ENCODE measurements at regions not wholly inside any gene's neighbourhood (a gene's known extent, or its start where the extent isn't known, plus 50 kb on each side); places are given as distances from the start of the nearest gene placed in this dataset.
A peak's percentile ranks its signal among the peaks of the same experiment; 100 is the strongest.
"Not testable (repeated sequence)": the region's sequence is repeated elsewhere in the genome, so short reads cannot be mapped to it uniquely, and the experiment has no call there.

DNA sequence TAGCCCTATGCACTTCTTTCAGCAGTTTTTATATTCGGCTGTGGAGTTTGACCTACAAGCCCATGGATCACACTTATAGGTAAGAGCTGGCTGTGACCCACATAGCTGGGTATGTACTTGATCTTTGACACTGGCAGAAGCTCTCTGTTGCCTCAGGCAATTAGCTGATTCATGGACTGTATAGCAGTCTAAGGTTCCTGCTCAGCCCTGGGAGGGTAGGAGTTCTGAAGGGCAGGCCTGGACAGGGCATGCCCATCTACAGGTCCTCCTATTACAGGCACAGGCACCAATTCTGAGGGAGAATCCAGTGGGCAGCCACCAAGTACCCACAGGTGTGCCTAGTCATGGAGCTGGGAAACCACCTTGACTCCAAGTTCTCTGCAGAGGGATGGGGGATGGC is 301.8 kb upstream of the GALNT5 start:
- DNase-seq, result no peak

DNA sequence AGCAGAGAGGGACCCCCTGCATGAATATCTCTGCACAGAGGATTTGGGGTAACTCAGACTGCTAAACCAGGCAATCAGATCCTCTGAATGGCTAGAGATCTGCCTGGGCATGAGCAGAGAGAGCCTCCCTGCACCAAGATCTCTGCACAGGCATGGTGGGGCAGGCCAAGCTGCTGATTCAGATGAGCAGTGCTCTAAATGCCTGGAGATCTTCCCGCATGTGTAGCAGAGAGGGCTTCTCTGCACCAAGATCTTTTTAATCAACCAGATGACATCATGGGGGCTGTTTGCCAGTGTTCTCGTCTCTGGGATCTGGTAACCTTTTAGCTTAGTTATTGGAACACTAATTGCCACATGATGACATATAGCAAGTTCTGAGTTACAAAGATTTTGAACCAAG is 301.3 kb upstream of the GALNT5 start:
- DNase-seq, result no peak

DNA sequence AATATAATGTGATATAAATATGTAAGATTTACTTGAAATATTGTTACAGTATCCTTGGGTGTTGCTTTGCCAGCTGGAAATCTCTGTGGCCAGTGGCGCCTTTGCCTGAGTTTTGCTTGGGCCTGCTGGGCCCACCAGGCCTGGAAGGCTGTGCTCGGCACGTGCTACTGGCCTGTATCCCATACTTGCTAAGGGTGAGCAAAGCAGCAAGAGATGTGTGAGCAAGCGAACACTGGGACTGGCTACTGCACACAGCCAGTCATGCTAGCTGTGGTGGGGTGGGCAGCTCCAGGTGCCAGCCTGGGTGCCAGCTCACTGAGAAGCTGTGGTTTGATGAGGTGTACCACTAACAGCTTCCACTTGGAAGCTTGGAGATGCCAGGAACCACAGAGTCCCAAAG is 299.1 kb upstream of the GALNT5 start:
- DNase-seq, result no peak

GRCh38 chr2:156959481-156959880 is 298.0 kb upstream of the GALNT5 start:
- no peak for DNase-seq

GRCh38 chr2:156982615-156983014 is 274.9 kb upstream of the GALNT5 start:
- no peak for DNase-seq

- DNase-seq, result no peak
Observed at GRCh38 chr2:156986339-156986988, 271.0 kb upstream of the GALNT5 start.

- DNase-seq, result no peak
Observed at GRCh38 chr2:156999661-157000060, 257.8 kb upstream of the GALNT5 start.

DNA sequence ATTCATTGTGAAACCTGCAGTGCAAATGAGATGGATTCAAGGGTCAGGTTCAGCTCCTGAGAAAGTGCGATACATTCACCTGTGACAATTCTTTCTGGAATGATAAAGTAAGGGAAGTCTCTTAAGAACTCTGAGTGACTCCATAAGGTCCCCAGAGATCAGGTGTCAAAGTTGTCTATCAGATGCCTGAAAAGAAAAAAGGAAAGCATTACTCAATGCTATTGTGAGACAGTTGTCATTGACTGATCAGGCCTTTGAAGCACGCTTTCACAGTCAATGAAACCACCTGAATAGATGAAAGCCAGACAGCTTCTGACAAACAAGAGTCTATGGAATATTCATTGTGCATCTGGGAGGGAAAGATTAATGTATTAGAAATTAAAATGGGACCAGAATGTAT is 252.7 kb upstream of the GALNT5 start:
- DNase-seq, result no peak

DNA sequence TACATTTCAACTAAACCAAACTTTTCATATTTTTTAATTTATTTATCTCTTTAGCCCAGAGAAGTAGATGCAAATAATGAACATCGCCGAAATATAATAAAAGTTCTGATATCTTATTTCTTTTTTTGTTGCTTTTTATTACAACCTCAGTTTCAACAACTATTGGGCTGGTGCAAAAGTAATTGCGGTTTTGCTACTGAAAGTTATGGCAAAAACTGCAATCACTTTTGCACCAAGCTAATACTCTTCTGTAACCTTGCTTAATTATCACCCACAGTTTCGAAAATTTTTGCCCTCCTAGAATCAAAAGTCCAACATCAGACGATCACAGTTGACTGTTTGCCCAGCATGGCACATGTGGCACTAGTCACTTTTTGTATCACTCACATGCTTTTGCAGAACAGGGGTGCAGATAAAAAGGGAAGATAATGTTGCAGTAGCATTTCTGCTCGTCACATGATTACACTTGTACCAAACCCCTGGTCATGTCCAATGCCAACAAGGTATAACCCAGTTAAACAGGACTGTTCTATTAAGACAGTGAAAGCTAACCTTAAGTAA is 242.4 kb upstream of the GALNT5 start:
- no peak for DNase-seq

DNA sequence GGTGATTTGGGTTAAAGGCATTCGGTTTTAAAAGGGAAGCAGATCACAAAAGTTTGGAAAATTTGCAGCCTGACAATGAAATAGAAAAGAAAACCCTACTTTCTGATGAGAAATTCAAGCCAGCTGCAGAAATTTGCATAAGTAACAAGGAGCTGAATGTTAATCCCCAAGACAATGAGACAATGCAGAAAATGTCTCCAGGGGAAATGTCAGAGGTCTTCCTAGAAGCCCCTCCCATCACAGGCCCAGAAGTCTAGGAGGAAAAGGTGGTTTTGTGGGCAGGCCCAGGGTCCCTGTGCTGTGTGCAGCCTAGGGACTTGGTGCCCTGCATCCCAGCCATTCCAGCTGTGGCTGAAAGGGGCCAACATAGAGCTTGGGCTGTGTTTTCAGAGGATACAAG is 234.2 kb upstream of the GALNT5 start:
- DNase-seq, result not testable (repeated sequence)

DNA sequence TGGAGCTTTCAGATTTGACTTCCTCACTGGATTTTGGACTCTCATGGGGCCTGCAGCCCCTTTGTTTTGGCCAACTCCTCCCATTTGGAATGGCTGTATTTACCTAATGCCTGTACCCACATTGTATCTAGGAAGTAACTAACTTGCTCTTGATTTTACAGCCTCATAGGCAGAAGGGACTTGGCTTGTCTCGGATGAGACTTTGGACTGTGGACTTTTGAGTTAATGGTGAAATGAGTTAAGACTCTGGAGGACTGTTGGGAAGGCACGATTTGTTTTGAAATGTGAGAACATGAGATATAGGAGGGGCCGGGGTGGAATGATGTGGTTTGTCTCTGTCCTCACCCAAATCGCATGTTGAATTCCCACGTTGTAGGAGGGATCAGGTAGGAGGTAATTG is 233.4 kb upstream of the GALNT5 start:
- DNase-seq, result no peak

GRCh38 chr2:157032017-157032416 is 225.5 kb upstream of the GALNT5 start:
- no peak for DNase-seq

DNA sequence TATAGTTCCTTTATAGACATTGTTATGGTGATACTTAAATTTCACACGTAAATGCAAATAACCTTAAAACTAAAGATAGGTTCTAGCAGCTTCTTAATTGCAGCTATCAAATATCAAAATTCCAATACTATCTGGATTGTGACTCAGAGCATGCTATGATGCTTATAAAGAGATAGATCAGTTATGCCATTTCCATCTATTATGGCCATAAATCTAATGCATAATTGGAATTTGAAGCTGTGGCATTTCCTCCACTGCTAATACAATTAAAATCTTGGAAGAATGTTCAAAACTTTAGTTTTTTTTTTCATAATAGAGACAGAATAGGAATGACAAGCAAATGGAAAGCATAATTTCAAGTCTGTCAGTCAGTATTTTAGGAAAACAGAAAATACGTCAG is 220.8 kb upstream of the GALNT5 start:
- no peak for DNase-seq

DNA sequence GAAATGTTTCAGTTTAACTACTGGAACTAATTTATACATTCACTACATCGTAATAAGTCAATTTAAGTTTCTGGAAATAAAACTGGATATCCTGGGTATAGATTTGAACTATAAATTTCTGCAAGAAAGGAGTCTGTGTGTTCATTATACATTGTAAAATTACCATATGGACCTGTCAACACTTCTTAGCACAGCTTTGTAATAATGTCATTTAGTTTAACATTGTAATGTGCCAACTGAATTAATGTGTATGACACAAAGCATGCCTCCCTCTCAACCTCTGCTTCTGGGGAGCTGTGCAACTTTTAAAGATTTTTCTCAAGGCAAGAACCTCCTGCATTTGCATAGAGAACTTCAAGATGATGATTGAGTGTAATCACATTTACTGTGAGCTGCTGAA is 213.7 kb upstream of the GALNT5 start:
- DNase-seq, result no peak

DNA sequence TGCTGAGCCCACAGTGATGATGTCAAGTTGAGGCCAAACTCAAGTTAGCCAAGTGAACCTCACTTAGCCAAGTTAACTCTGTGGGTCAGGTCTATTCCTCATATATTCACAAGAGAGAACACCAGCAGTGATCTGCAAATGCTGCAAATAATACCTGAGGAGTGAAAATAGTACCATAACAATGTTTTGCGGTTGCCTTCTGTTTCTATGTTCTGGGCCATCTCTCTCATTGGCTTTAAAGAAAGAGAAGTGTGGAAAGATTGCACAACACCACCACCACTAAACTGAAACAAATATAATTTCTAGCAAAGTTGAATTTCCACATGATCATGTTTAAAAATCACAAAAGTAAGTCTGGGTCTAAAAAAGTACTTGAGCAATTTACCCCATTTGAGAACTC is 211.1 kb upstream of the GALNT5 start:
- no peak for DNase-seq

- DNase-seq, result no peak
Observed at GRCh38 chr2:157052685-157053224, 204.8 kb upstream of the GALNT5 start.

GRCh38 chr2:157053876-157054275 is 203.6 kb upstream of the GALNT5 start:
- DNase-seq, result no peak

DNA sequence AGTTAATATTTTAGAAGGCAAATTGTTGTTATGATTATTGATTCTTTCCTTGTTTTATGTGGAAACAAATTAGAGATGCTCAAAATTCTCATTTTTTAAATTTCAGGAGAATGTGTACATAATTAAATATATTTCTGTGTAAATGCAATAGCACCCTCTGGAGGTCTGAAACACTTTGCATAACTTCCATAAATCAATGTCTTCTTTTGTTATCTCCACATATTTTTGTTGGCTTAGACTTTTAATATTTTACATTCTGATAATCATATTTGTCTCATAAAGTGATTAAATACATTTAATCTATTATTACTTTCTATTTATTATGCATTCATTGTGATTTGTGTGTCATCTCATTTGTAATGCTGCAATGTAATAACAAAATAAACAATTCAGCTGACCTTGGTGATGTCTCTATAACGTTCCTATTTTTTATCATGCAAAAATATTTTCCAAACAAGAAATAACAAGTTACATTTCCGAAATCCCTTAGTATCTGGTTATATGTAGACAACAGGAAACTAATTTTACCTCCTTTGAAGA is 201.8 kb upstream of the GALNT5 start:
- peak; percentile 11 for DNase-seq

DNA sequence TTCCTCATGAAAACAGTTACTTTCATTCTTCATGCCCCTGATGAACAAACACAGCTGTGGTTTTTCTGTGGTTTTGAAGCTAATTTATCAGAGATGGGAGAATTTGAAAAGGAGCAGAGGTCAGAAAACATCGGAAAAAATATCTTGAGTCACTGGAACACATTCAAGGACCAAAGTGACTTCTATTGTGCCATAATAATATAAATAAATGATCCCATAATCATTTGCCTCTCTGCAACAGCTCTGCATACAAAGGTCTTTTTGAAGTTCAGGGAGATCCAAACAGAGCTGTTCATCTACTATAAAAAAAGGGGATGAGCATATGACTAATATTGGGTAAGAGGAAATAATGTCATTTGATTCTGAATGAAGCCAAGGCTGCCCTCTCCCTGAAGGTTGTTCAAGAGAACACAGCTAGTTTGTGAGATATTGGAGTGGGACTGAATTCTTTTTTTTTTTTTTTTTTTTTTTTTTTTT is 201.3 kb upstream of the GALNT5 start:
- peak; percentile 19 for DNase-seq

GRCh38 chr2:157058161-157058560 is 199.3 kb upstream of the GALNT5 start:
- no peak for DNase-seq

GRCh38 chr2:157059036-157059435 is 198.5 kb upstream of the GALNT5 start:
- DNase-seq, result no peak

DNA sequence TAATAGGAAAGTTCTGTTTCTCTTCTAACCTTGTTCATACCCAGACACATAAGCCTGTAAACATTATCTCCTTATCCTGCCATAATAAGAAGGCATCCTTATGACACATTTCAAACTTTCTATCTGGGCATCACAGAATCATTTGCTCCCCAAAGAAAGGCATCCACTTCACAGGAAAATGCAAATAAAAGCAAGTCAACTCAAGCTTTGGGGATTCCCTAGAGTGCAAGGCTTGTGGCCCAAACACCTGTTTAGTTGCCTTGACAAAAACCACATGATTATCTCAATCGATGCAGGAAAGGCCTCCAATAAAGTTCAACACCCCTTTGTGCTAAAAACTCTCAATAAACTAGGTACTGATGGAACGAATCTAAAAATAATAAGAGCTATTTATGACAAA is 195.7 kb upstream of the GALNT5 start:
- DNase-seq, result no peak

GRCh38 chr2:157067562-157067961 is 189.9 kb upstream of the GALNT5 start:
- DNase-seq, result no peak

- DNase-seq, result no peak
Observed at GRCh38 chr2:157068237-157068636, 189.3 kb upstream of the GALNT5 start.

DNA sequence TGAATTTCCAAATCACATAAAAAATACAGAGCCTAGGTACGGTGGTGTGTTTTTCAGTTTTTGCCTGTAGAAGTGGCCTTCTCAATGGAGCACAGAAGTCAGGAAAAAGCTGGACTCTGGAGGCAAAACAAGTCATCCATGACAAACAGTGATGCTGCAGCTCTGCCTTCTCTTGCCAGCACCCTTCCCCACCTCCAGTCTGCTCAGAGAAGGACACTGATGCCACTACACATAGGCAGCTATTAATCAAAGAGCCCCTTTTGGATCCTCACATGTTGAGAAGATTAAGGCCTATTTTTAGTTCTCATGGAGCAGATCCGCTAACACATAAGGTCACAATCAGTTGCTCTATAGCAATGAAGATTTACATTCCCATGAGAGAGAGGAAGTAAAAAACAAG is 181.6 kb upstream of the GALNT5 start:
- no peak for DNase-seq
